Sigmoid colon (tissue), 6 donors: ENCODE measurements at regions not wholly inside any gene's neighbourhood (a gene's known extent, or its start where the extent isn't known, plus 50 kb on each side); places are given as distances from the start of the nearest gene placed in this dataset.

Source experiments
- DNase-seq: peaks from one replicate; pipeline ENCODE4 v3.0.0-alpha.2; 2019
- H3K27ac ChIP-seq, 4 donors: fragments of 200-600 bp; sonication (generic); one replicate each; pipeline ENCODE4 v1.5.1; 2016 to 2019; ENCODE audit warnings: mild to moderate bottlenecking in 1 of 4
- H3K27me3 ChIP-seq, 3 donors: fragments of 200-600 bp; sonication (generic); one replicate each; pipeline ENCODE4 v1.5.1; 2019; ENCODE audit warnings: mild to moderate bottlenecking in 1 of 3
- H3K36me3 ChIP-seq, 4 donors: fragments of 200-600 bp; sonication (generic); one replicate each; pipeline ENCODE4 v1.5.1; 2016 to 2019
- H3K4me1 ChIP-seq, 4 donors: fragments of 200-600 bp; sonication (generic); one replicate each; pipeline ENCODE4 v1.5.1; 2017 to 2019
- H3K4me3 ChIP-seq, 4 donors: fragments of 200-600 bp; sonication (generic); one replicate each; pipeline ENCODE4 v1.5.1; 2017 to 2019; ENCODE audit warnings: mild to moderate bottlenecking in 2 of 4, moderate library complexity in 1 of 4
- H3K9me3 ChIP-seq, 4 donors: fragments of 200-600 bp in 3 of 4; sonication (generic) in 3 of 4; one replicate each; pipeline versions ENCODE4 v1.5.1 to v1.6.1; 2013 to 2019
- EP300 ChIP-seq, 4 donors: sonication (generic); formaldehyde crosslinking; IDR thresholded peaks; one replicate each; pipeline ENCODE4 v1.6.1; 2017; ENCODE audit warnings: antibody characterized with exemption in 4 of 4
- POLR2A ChIP-seq, 2 donors: fragments of 450-650 bp; IDR thresholded peaks; one replicate each; pipeline ENCODE4 v1.6.1; 2016; ENCODE audit warnings: antibody characterized with exemption in 2 of 2, mild to moderate bottlenecking in 2 of 2, moderate library complexity in 2 of 2
- POLR2AphosphoS5 ChIP-seq, 4 donors: sonication (generic); formaldehyde crosslinking; IDR thresholded peaks; one replicate each; pipeline ENCODE4 v1.6.1; 2017; ENCODE audit warnings: antibody characterized with exemption in 4 of 4
- WGBS, 2 donors: extraction: QIAGEN DNeasy Blood & Tissue Kit; methylation state at CpG; one replicate each; pipeline ENCODE4 v1.1.7; 2013; 5-methylcytosine and 5-hydroxymethylcytosine counted together
- intact Hi-C: fragments of 100-400 bp; cut with DNase I; formaldehyde crosslinking; loops from one replicate; pipeline ENCODE4 v1.15.1; 2023
- TF ChIP-seq, protein P1 (sequence below), 4 experiments: fragments of 450-650 bp in 3 of 4; fragments of 200-600 bp in 1 of 4; IDR thresholded peaks; one replicate each; pipeline ENCODE4 v1.5.1; 2016 to 2019; ENCODE audit warnings: antibody characterized with exemption in 4 of 4, mild to moderate bottlenecking in 3 of 4, moderate library complexity in 2 of 4
- donor health status: healthy with polysubstance abuse.
- donor health status: healthy.

DNA sequence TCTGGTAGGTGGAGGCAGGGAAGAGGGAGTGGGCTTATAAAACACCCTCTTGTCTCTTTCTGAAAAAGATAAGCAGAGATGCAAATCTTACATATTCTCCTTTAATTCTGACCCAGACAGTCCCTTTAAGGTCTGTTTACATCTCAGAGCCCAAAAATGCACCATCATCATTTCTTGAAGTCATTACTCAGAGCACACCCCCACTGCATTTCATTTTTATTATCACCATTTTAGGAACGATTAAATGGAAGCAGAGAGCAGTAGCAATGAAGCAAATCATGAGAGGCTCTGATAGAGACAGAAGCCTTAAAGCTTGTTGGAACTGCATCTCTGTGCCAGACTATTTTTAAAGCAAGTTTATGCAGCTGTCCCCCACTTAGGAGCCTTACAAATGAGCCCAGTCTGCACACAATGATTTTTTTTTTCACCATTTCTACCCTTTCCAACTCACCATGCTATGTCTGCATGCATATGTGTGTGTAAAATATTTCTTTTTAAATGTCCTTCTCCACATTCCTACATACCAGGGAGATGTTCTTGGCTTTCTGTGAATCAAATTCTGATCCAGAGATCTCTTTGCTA is 311.0 kb downstream of the GRIN2B start:
- whole genome bisulfite sequencing, 2 donors, result 42 to 70% methylated on average over 1 of the region's 1 CpG
- no peaks in the 10 kb centered on the region for H3K36me3 ChIP-seq
- no peak overlapping the region for H3K27ac ChIP-seq
- intact Hi-C loops, result no loop called here
- peaks cover 0 to 14% (median 9%) of the 10 kb centered on the region in 4 donors for H3K4me1 ChIP-seq
- TF ChIP-seq POLR2AphosphoS5 (IDR thresholded peaks at IDR 0.05), result peak in 1 of 4 donors; percentile 11
- no peak for TF ChIP-seq EP300 (IDR thresholded peaks at IDR 0.05)
- no peak overlapping the region for H3K4me3 ChIP-seq
- H3K9me3 ChIP-seq, result no peaks in the 10 kb centered on the region
- H3K27me3 ChIP-seq, result no peaks in the 10 kb centered on the region
- DNase-seq, result no peak

DNA sequence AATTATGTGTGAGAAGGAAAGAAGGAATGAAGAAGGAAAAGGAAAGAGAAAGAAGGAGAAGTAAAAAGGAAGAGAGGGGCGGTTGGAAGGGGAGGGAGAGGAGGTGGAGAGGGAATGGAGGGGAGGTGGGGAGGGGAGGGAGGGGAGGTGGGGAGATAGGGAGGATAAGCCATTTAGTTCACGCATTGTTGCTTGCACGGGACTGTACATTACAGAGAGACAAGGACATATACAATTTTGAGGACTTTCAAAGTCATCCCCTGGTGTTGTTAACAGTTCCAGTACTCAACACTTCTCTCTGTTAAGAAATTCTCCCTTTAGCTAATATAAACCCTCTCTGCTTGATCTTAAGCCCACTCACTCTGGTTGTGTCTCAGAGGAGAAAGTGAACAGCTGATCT is 312.5 kb downstream of the GRIN2B start:
- H3K27me3 ChIP-seq, result no peaks in the 10 kb centered on the region
- intact Hi-C loops, result no loop called here
- H3K9me3 ChIP-seq, result no peaks in the 10 kb centered on the region
- no peak overlapping the region for H3K4me3 ChIP-seq
- no peak for DNase-seq
- H3K27ac ChIP-seq, result no peak overlapping the region
- H3K4me1 ChIP-seq, result peaks cover 0 to 14% (median 9%) of the 10 kb centered on the region in 4 donors
- 89% methylated on average over 3 of the region's 3 CpGs for WGBS, 2 donors
- TF ChIP-seq EP300 (IDR thresholded peaks at IDR 0.05) (no peak), POLR2A (IDR thresholded peaks at IDR 0.05) (no peak), POLR2AphosphoS5 (IDR thresholded peaks at IDR 0.05) (no peak)
- TF ChIP-seq, protein P1, sequence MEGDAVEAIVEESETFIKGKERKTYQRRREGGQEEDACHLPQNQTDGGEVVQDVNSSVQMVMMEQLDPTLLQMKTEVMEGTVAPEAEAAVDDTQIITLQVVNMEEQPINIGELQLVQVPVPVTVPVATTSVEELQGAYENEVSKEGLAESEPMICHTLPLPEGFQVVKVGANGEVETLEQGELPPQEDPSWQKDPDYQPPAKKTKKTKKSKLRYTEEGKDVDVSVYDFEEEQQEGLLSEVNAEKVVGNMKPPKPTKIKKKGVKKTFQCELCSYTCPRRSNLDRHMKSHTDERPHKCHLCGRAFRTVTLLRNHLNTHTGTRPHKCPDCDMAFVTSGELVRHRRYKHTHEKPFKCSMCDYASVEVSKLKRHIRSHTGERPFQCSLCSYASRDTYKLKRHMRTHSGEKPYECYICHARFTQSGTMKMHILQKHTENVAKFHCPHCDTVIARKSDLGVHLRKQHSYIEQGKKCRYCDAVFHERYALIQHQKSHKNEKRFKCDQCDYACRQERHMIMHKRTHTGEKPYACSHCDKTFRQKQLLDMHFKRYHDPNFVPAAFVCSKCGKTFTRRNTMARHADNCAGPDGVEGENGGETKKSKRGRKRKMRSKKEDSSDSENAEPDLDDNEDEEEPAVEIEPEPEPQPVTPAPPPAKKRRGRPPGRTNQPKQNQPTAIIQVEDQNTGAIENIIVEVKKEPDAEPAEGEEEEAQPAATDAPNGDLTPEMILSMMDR (IDR thresholded peaks at IDR 0.05), result no peak
- no peaks in the 10 kb centered on the region for H3K36me3 ChIP-seq

DNA sequence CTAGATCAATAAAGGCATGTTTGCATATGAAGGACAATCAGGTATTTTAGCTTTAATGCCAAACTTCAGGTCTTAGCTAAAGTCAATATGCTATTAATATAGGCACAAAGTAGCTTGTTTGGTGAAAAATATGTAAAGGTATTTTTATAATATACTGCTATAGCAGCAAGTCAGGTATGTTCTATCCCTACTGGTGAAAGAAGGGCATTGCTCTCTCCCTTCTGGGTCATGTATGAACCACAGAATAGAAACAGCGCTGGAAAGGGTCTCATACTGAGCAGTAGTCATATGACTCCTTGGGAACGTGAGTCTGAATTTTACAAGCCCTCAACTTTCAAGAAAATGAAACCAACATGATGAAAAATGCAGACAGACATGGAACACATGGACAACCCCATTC is 314.6 kb downstream of the GRIN2B start:
- Histone ChIP-seq H3K36me3 (no peaks in the 10 kb centered on the region), H3K27ac (no peak overlapping the region), H3K4me3 (no peak overlapping the region), H3K4me1 (peaks cover 0 to 14% (median 9%) of the 10 kb centered on the region in 4 donors), H3K27me3 (no peaks in the 10 kb centered on the region), H3K9me3 (no peaks in the 10 kb centered on the region)
- WGBS, 2 donors, result 66 to 74% methylated on average over 2 of the region's 2 CpGs
- TF ChIP-seq, protein P1 (IDR thresholded peaks at IDR 0.05), result no peak
- TF ChIP-seq POLR2AphosphoS5 (IDR thresholded peaks at IDR 0.05) (no peak), POLR2A (IDR thresholded peaks at IDR 0.05) (no peak), EP300 (IDR thresholded peaks at IDR 0.05) (no peak)
- intact Hi-C loops, result no loop called here
- DNase-seq, result no peak

DNA sequence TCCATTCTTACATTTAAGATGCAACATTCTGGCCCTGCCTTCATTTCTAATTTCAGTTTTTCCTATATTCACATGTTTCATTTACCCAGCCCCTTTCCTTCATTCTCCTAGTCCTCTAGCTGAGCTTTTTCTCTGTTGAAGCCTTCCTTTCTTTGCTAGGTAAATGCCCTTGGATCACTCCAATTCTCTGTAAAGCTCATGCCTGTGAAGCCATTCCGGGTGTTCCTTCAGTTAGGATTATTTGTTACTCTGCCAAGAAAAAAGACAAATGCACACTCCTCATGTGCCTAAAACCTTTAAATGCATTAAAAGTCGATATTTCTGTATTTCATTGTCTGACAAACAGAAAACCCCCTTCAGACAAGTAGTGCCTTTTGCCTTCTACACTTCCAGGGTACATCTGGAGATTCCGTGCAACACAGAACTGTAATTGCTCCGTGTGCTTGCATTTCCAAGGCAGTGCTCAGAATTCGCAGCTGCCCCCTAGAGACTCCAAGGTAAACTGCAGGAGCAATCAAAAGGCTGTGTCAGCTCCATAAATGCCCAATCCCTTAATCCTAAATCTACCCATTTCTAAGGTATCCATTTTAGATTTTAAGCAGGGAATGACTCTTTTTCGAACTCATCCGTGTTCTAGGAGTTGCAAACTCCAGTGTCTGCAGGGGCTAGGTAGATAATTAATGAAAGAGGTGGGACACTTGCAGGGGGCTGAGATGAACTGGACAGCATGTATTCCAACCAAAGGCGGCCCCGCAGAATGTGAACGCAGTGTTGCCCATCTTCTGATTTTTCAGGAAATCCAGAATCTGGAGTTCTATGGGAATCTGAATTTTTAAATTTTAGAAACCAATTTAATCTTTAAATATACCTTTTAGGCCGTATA is 320.2 kb downstream of the GRIN2B start:
- Histone ChIP-seq H3K9me3 (no peaks in the 10 kb centered on the region), H3K4me3 (no peak overlapping the region), H3K4me1 (peaks cover 0 to 3% (median 0%) of the 10 kb centered on the region in 4 donors), H3K36me3 (no peaks in the 10 kb centered on the region), H3K27ac (no peak overlapping the region), H3K27me3 (no peaks in the 10 kb centered on the region)
- DNase-seq, result peak; percentile 67
- intact Hi-C loops, result loop anchor here (1.0 to 5.0 kb wide), 3 partner anchors 299 to 404 kb away; no protein-coding TSS in a partner anchor
- WGBS, 2 donors, result 42 to 45% methylated on average over 11 of the region's 11 CpGs
- TF ChIP-seq, protein P1 (IDR thresholded peaks at IDR 0.05), result peak; percentile 53 to 86 (median 72)
- TF ChIP-seq EP300 (IDR thresholded peaks at IDR 0.05) (no peak), POLR2AphosphoS5 (IDR thresholded peaks at IDR 0.05) (no peak), POLR2A (IDR thresholded peaks at IDR 0.05) (no peak)

DNA sequence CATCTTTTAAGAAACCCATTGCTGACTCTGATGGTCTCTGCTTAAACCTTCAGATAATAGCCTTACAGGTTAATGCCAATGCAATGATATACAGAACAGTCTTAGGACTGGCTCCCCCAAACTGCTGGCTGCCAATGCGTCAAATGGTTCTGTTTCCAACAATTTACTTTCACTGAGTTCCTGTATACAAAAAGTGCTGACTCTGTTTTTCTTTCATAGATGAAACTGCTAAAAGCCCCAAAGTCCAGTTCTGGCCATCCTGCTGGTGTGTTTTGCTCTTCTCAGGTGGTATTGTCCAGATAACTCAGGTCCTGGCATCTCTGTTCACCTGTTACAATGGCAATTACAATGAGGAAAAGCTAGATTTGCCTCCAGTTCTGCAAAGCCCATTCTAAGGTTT is 326.9 kb downstream of the GRIN2B start:
- Histone ChIP-seq H3K4me1 (no peaks in the 10 kb centered on the region), H3K36me3 (no peaks in the 10 kb centered on the region), H3K27me3 (no peaks in the 10 kb centered on the region), H3K27ac (no peak overlapping the region), H3K9me3 (no peaks in the 10 kb centered on the region), H3K4me3 (no peak overlapping the region)
- intact Hi-C loops, result no loop called here
- 89 to 94% methylated on average over 1 of the region's 1 CpG for WGBS, 2 donors
- no peak for DNase-seq
- TF ChIP-seq, protein P1 (IDR thresholded peaks at IDR 0.05), result no peak
- TF ChIP-seq EP300 (IDR thresholded peaks at IDR 0.05) (no peak), POLR2AphosphoS5 (IDR thresholded peaks at IDR 0.05) (no peak), POLR2A (IDR thresholded peaks at IDR 0.05) (no peak)
